Bone marrow (tissue), 2 donors: ENCODE measurements at regions not wholly inside any gene's neighbourhood (a gene's known extent, or its start where the extent isn't known, plus 50 kb on each side); places are given as distances from the start of the nearest gene placed in this dataset.

ENCODE experiments used
- DNase-seq, 2 donors: peaks; one replicate each; lab custom pipeline; 2025; lab: John Stamatoyannopoulos, UW

DNA sequence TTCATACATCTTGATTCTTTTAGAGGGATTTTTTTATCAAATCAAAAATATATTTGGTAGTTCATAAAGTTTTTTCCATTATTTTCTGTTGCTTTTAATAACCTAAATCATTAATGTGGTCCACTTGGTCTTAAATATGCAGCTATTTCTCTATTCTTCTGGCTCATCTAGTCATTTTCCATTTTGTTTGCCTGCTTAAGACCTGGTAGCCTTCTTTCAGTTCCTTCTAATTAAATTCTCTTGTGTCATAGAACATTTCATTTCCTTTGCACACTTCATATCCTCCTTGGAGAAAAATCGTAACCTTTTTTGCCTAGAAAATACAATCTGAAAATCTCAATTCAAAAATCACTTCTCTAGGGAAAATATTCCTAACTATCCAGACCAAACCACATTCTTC, 387.0 kb downstream of the LRFN5 start:
- DNase-seq, result no peak

DNA sequence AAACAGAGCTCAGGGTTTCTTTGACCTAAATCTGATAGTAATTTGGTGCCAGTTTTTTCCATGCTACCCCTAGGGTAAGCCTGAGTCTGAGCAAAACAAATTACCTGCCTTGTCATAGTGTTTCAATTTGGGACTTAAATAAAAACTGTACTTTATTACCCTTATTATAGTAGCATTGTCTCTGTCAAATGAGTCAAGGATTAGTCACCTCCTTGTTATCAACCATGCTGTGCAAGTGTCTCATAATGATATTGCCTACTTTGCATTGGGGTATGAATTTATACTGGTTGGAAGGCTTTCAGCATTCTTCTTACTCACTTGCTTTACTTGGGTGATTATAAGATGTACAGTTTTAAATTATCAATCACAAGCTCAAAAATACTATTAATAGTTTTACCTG, 380.0 kb downstream of the LRFN5 start:
- no peak for DNase-seq

DNA sequence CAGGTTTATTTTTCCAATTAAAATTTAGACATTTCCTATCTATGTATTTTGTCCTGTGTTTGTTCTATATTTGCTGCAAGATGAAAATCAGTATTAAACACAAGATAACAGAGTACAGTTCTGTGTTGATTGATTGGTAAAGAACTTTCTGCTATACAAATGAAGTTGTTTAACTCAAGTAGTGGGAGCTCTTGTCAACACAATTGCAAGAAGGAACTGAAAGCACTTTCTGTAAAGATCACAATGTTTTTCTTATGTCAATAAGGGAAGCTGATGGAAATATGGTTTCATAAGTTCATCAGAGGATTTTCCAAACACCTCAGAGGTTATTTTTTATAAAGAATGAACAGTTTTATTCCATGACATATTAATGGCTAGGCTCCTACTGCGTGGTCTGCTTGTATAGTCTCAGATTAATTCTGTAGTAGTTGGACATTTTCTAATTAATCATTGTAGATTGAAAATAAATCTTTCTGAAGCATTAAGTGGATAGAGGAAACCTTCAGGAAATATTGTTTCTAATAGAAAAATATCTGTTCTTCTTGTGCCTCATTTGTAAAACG, 379.5 kb downstream of the LRFN5 start:
- DNase-seq, result no peak

DNA sequence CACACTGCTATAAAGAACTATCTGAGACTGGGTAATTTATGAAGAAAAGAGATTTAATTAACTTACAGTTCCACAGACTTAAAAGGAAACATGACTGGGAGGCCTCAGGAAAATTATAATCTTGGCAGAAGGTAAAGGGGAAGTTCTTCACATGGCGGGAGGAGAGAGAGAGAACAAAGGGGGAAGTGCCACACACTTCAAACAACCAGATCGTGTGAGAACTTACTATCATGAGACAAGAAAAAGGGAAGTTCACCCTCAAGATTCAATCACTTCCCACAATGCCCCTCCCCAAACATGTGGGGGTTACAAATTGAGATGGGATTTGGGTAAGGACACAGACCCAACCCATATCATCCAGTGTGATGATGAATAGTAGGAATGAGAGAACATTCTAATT, 366.5 kb downstream of the LRFN5 start:
- no peak for DNase-seq

DNA sequence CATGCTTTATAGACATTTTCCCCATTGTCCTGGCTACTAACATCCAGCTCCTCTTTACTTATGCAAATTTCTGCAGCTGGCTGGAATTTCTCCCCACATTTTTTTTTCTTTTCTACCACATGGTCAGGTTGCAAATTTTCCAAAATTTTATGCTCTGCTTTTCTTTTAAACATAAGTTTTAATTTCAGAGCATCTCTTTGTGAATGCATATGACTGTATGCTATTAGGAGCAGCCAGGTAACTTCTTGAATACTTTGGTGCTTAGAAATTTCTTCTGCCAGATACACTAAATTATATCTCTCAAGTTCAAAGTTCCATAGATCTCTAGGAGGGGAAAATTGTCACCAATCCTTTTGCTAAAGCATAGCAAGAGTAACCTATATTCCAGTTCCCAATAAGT, 365.9 kb downstream of the LRFN5 start:
- DNase-seq, result no peak

DNA sequence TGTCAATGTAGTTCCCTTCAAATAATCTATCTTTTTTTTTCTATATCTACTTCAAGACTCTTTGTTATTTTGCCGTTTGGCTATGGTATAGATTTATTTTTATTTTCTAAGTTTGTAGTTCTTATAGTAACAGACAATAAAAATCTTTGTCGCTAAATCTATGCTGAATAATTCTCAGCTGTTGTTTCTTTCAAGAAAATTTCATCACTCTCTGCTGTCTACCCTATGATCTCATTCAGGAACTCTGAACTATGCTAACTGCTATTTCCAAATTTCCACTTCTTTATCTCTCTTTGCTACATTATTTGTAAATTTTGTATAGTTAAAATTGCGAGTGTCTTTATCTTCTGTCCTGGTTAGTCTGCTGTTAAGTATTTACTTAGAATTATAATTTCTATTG, 353.6 kb downstream of the LRFN5 start:
- DNase-seq, result no peak

DNA sequence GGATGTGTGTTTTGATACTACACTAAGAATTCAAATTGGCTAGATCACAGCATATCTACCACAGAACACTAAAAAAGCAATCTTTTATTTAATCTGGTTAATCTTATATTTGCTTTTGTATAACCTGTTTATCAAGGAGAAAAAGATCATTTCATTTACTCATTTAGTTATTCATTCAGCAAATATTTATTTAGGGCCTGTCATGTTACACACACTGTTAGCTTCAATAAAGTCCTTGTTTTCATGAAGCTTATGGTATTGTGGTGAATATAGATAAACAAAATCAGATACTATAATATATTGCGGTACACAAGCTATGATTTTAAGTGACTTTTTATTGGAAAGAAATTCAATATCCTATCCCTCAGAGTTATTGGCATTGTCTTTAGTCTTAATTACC, 350.8 kb downstream of the LRFN5 start:
- no peak for DNase-seq
